Neural progenitor cell (in vitro differentiated cells): ENCODE measurements at regions not wholly inside any gene's neighbourhood (a gene's known extent, or its start where the extent isn't known, plus 50 kb on each side); places are given as distances from the start of the nearest gene placed in this dataset.

Experiments
- DNase-seq: peaks from one replicate; pipeline ENCODE4 v3.0.0-alpha.2; 2016; ENCODE audit warnings: low spot score
- H2AFZ ChIP-seq: fragments of 200-600 bp; sonication (generic); replicated peaks from 2 replicates; pipeline ENCODE4 v1.6.1; 2016; ENCODE audit warnings: antibody characterized with exemption
- H3F3A ChIP-seq: fragments of 200-600 bp; sonication (generic); 2 replicates; pipeline ENCODE4 v1.6.1; 2016; ENCODE audit warnings: antibody characterized with exemption, low read depth
- H3K27ac ChIP-seq: fragments of 200-600 bp; sonication (generic); 2 replicates; pipeline ENCODE4 v1.5.1; 2016; ENCODE audit warnings: mild to moderate bottlenecking
- H3K27me3 ChIP-seq: fragments of 200-600 bp; sonication (generic); 2 replicates; pipeline ENCODE4 v1.6.1; 2016; ENCODE audit warnings: mild to moderate bottlenecking, moderate library complexity
- H3K36me3 ChIP-seq: fragments of 200-600 bp; sonication (generic); 2 replicates; pipeline ENCODE4 v1.5.1; 2016
- H3K4me1 ChIP-seq: fragments of 200-600 bp; sonication (generic); 2 replicates; pipeline ENCODE4 v1.6.1; 2016; ENCODE audit warnings: mixed run types
- H3K4me2 ChIP-seq: fragments of 200-600 bp; sonication (generic); 2 replicates; pipeline ENCODE4 v1.6.1; 2016
- H3K4me3 ChIP-seq: fragments of 200-600 bp; sonication (generic); 2 replicates; pipeline ENCODE4 v1.5.1; 2016
- H3K79me2 ChIP-seq: fragments of 200-600 bp; sonication (generic); 2 replicates; pipeline ENCODE4 v1.6.1; 2016; ENCODE audit warnings: low read depth
- H3K9ac ChIP-seq: fragments of 200-600 bp; sonication (generic); 2 replicates; pipeline ENCODE4 v1.6.1; 2016
- H3K9me3 ChIP-seq: fragments of 200-600 bp; sonication (generic); 2 replicates; pipeline ENCODE4 v1.5.1; 2016; ENCODE audit warnings: low read depth
- H4K20me1 ChIP-seq: fragments of 200-600 bp; sonication (generic); 2 replicates; pipeline ENCODE4 v1.6.1; 2016; ENCODE audit warnings: low read depth
- H3K27ac Mint-ChIP-seq: 3 replicates; pipeline ENCODE4 v1.8.0; 2021; ENCODE audit warnings: mixed read lengths
- H3K27me3 Mint-ChIP-seq: 2 replicates; pipeline ENCODE4 v1.8.0; 2022; ENCODE audit warnings: low read depth, mild to moderate bottlenecking, inconsistent platforms, moderate library complexity, mixed read lengths; ENCODE audit not compliant: insufficient read depth
- H3K36me3 Mint-ChIP-seq: 3 replicates; pipeline ENCODE4 v1.8.0; 2021; ENCODE audit warnings: mixed read lengths
- H3K4me1 Mint-ChIP-seq: 3 replicates; pipeline ENCODE4 v1.8.0; 2021; ENCODE audit warnings: mixed read lengths
- H3K4me3 Mint-ChIP-seq: 3 replicates; pipeline ENCODE4 v1.8.0; 2021; ENCODE audit warnings: mild to moderate bottlenecking, moderate library complexity, mixed read lengths
- H3K9me3 Mint-ChIP-seq: 3 replicates; pipeline ENCODE4 v1.8.0; 2020; ENCODE audit warnings: mixed read lengths
- CTCF ChIP-seq: fragments of 200-600 bp; sonication (generic); IDR thresholded peaks from 2 replicates; pipeline ENCODE4 v1.5.1; 2017; ENCODE audit warnings: antibody characterized with exemption, mild to moderate bottlenecking
- EZH2 ChIP-seq: fragments of 200-600 bp; sonication (generic); IDR thresholded peaks from 2 replicates; pipeline ENCODE4 v1.6.1; 2017; ENCODE audit warnings: antibody characterized with exemption, mild to moderate bottlenecking, moderate library complexity
- EZH2phosphoT487 ChIP-seq: fragments of 200-600 bp; sonication (generic); IDR thresholded peaks from 2 replicates; pipeline ENCODE4 v1.6.1; 2017; ENCODE audit warnings: antibody characterized with exemption

- H3K27me3 ChIP-seq = no peaks in the 10 kb centered on the region
- H3K4me3 ChIP-seq = no peak overlapping the region
- H3K79me2 ChIP-seq = no peaks in the 10 kb centered on the region
- H3K4me1 ChIP-seq = peaks cover under 1% of the 10 kb centered on the region
- no peaks in the 10 kb centered on the region for H3F3A ChIP-seq
- no peak overlapping the region for H3K27ac Mint-ChIP-seq
- H3K4me1 Mint-ChIP-seq = peaks cover 12% of the 10 kb centered on the region
- no peak for DNase-seq
- no peak overlapping the region for H3K27ac ChIP-seq
- H3K9me3 Mint-ChIP-seq = no peaks in the 10 kb centered on the region
- H3K36me3 Mint-ChIP-seq = peaks cover 1% of the 10 kb centered on the region
- H3K9ac ChIP-seq = no peak overlapping the region
- H3K9me3 ChIP-seq = no peaks in the 10 kb centered on the region
- H3K4me2 ChIP-seq = no peak overlapping the region
- H3K4me3 Mint-ChIP-seq = no peak overlapping the region
- H2AFZ ChIP-seq = no peak overlapping the region
- TF ChIP-seq EZH2phosphoT487 (no peak), CTCF (no peak), EZH2 (no peak)
- no peaks in the 10 kb centered on the region for H3K36me3 ChIP-seq
- H3K27me3 Mint-ChIP-seq = peaks cover 5% of the 10 kb centered on the region
- no peaks in the 10 kb centered on the region for H4K20me1 ChIP-seq
Measured at GRCh38 chr6:15786846-15787245, 124.0 kb upstream of the DTNBP1 start.

- no peak overlapping the region for H2AFZ ChIP-seq
- DNase-seq = no peak
- no peak overlapping the region for H3K27ac ChIP-seq
- no peaks in the 10 kb centered on the region for H3K36me3 ChIP-seq
- Mint-ChIP-seq H3K9me3 (no peaks in the 10 kb centered on the region), H3K27ac (no peak overlapping the region), H3K4me1 (no peaks in the 10 kb centered on the region), H3K4me3 (no peak overlapping the region), H3K27me3 (peaks cover 5% of the 10 kb centered on the region), H3K36me3 (peaks cover 1% of the 10 kb centered on the region)
- no peaks in the 10 kb centered on the region for H4K20me1 ChIP-seq
- H3K27me3 ChIP-seq = no peaks in the 10 kb centered on the region
- TF ChIP-seq EZH2phosphoT487 (no peak), CTCF (no peak), EZH2 (no peak)
- H3K4me3 ChIP-seq = no peak overlapping the region
- H3F3A ChIP-seq = no peaks in the 10 kb centered on the region
- H3K9ac ChIP-seq = no peak overlapping the region
- no peaks in the 10 kb centered on the region for H3K79me2 ChIP-seq
- H3K9me3 ChIP-seq = no peaks in the 10 kb centered on the region
- H3K4me2 ChIP-seq = no peak overlapping the region
- peaks cover 2% of the 10 kb centered on the region for H3K4me1 ChIP-seq
Measured at GRCh38 chr6:15783484-15783883, 120.7 kb upstream of the DTNBP1 start.

- Histone ChIP-seq H4K20me1 (no peaks in the 10 kb centered on the region), H3K4me2 (no peak overlapping the region), H3K36me3 (no peaks in the 10 kb centered on the region), H3K9ac (no peak overlapping the region), H3K27me3 (no peaks in the 10 kb centered on the region), H3K27ac (no peak overlapping the region), H3K79me2 (no peaks in the 10 kb centered on the region), H3K4me1 (peaks cover 2% of the 10 kb centered on the region), H2AFZ (no peak overlapping the region), H3F3A (no peaks in the 10 kb centered on the region), H3K9me3 (no peaks in the 10 kb centered on the region), H3K4me3 (no peak overlapping the region)
- DNase-seq = no peak
- Mint-ChIP-seq H3K27ac (no peak overlapping the region), H3K4me3 (no peak overlapping the region), H3K4me1 (no peaks in the 10 kb centered on the region), H3K27me3 (peaks cover 7% of the 10 kb centered on the region), H3K36me3 (no peaks in the 10 kb centered on the region), H3K9me3 (no peaks in the 10 kb centered on the region)
- TF ChIP-seq EZH2phosphoT487 = no peak
- no peak for TF ChIP-seq CTCF
- TF ChIP-seq EZH2 = no peak
Measured at GRCh38 chr6:15781890-15782289, 119.1 kb upstream of the DTNBP1 start.

GRCh38 chr6:15781333-15781732 is 118.5 kb upstream of the DTNBP1 start:
- H3K27ac Mint-ChIP-seq = no peak overlapping the region
- H3K9me3 ChIP-seq = no peaks in the 10 kb centered on the region

More at GRCh38 chr6:15781333-15781732, 118.5 kb upstream of the DTNBP1 start:
- no peak overlapping the region for H3K4me3 Mint-ChIP-seq
- no peak overlapping the region for H3K4me2 ChIP-seq
- no peaks in the 10 kb centered on the region for H3K27me3 ChIP-seq
- TF ChIP-seq CTCF = no peak
- no peak for TF ChIP-seq EZH2
- TF ChIP-seq EZH2phosphoT487 = no peak
- H3K4me1 ChIP-seq = peaks cover 2% of the 10 kb centered on the region
- DNase-seq = no peak
- H3K9me3 Mint-ChIP-seq = no peaks in the 10 kb centered on the region
- H3F3A ChIP-seq = no peaks in the 10 kb centered on the region
- no peak overlapping the region for H2AFZ ChIP-seq
- H4K20me1 ChIP-seq = no peaks in the 10 kb centered on the region
- no peak overlapping the region for H3K4me3 ChIP-seq
- H3K79me2 ChIP-seq = no peaks in the 10 kb centered on the region
- no peak overlapping the region for H3K27ac ChIP-seq
- no peaks in the 10 kb centered on the region for H3K4me1 Mint-ChIP-seq
- H3K36me3 ChIP-seq = no peaks in the 10 kb centered on the region
- H3K27me3 Mint-ChIP-seq = peaks cover 7% of the 10 kb centered on the region
- H3K9ac ChIP-seq = no peak overlapping the region
- no peaks in the 10 kb centered on the region for H3K36me3 Mint-ChIP-seq
